Cardiac muscle cell (in vitro differentiated cells and primary cell): ENCODE measurements at regions not wholly inside any gene's neighbourhood (a gene's known extent, or its start where the extent isn't known, plus 50 kb on each side); places are given as distances from the start of the nearest gene placed in this dataset.
A peak's percentile ranks its signal among the peaks of the same experiment; 100 is the strongest.

Experiments
- DNase-seq, 2 donors: peaks; one replicate each; pipeline versions ENCODE4 v3.0.0 to v3.0.0-alpha.2; 2010 to 2017; ENCODE audit warnings: low read depth in 1 of 2, low spot score in 1 of 2
- H3K27ac ChIP-seq: fragments of 200-600 bp; sonication (generic); 2 replicates; pipeline ENCODE4 v1.5.1; 2016
- H3K27me3 ChIP-seq: fragments of 200-600 bp; sonication (generic); 2 replicates; pipeline ENCODE4 v1.6.0; 2016; ENCODE audit warnings: control low read depth
- H3K36me3 ChIP-seq: fragments of 200-600 bp; sonication (generic); 2 replicates; pipeline ENCODE4 v1.5.1; 2016; ENCODE audit warnings: control low read depth
- H3K4me1 ChIP-seq: fragments of 200-600 bp; sonication (generic); 2 replicates; pipeline ENCODE4 v1.8.1; 2017; ENCODE audit warnings: low read depth, mild to moderate bottlenecking, mixed run types
- H3K4me3 ChIP-seq: fragments of 200-600 bp; sonication (generic); 2 replicates; pipeline ENCODE4 v1.5.1; 2016; ENCODE audit warnings: mild to moderate bottlenecking
- H3K9me3 ChIP-seq: fragments of 200-600 bp; sonication (generic); 2 replicates; pipeline ENCODE4 v1.5.1; 2017; ENCODE audit warnings: low read depth, mild to moderate bottlenecking, control low read depth
- TF ChIP-seq, protein P1 (sequence below): IDR thresholded peaks from 2 replicates; pipeline ENCODE4 v1.5.1; 2012; ENCODE audit warnings: low read depth, mild to moderate bottlenecking, low read length

- DNase-seq = peak; percentile 54 to 72
Measured at GRCh38 chr3:107938143-107938542, 152.7 kb downstream of the CD47 start.

DNA sequence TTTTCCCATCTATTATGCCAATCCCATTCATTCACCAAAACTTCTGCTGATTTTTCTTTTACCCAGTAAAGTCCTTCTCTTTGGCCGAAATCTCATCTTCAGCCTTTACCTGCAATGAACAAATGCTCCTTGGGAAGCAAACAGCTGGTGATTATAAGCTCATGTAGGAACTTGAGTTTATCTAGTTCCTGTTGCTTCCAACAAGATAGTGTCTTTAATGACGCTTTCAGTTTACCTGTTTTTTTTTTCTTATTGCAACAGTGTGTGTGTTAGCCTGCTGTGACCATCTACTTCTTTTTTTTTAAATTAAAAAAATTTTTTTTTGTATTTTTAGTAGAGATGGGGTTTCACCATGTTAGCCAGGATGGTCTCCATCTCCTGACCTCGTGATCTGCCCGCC lies 156.0 kb downstream of the CD47 start:
- no peak overlapping the region for H3K4me3 ChIP-seq

More at GRCh38 chr3:107938143-107938542, 152.7 kb downstream of the CD47 start:
- H3K4me1 ChIP-seq = no peaks in the 10 kb centered on the region
- no peaks in the 10 kb centered on the region for H3K9me3 ChIP-seq
- TF ChIP-seq, protein P1, sequence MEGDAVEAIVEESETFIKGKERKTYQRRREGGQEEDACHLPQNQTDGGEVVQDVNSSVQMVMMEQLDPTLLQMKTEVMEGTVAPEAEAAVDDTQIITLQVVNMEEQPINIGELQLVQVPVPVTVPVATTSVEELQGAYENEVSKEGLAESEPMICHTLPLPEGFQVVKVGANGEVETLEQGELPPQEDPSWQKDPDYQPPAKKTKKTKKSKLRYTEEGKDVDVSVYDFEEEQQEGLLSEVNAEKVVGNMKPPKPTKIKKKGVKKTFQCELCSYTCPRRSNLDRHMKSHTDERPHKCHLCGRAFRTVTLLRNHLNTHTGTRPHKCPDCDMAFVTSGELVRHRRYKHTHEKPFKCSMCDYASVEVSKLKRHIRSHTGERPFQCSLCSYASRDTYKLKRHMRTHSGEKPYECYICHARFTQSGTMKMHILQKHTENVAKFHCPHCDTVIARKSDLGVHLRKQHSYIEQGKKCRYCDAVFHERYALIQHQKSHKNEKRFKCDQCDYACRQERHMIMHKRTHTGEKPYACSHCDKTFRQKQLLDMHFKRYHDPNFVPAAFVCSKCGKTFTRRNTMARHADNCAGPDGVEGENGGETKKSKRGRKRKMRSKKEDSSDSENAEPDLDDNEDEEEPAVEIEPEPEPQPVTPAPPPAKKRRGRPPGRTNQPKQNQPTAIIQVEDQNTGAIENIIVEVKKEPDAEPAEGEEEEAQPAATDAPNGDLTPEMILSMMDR = peak; percentile 68
- no peak overlapping the region for H3K27ac ChIP-seq
- H3K4me3 ChIP-seq = no peak overlapping the region
- no peaks in the 10 kb centered on the region for H3K36me3 ChIP-seq
- no peaks in the 10 kb centered on the region for H3K27me3 ChIP-seq

DNA sequence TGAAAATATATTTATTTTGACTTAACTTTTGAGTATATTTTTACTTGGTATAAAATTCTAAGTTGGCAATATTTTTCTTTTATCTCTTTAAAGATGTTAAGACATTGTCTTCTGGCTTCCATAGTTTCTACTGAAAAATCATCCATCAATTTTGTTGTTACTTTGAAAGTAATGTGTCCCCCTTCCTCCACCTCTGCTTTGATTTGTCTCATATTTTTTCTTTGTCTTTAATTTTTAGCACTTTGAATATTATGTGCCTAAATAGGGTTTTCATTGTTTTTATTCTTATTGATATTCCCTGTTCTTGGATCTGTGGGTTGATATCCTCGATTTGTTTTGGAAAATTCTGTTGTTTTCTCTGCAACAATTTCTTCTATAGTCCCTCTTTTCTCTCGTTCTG lies 157.4 kb downstream of the CD47 start:
- Histone ChIP-seq H3K27ac (no peak overlapping the region), H3K4me3 (no peak overlapping the region), H3K4me1 (no peaks in the 10 kb centered on the region), H3K9me3 (no peaks in the 10 kb centered on the region), H3K36me3 (no peaks in the 10 kb centered on the region), H3K27me3 (peaks cover 5% of the 10 kb centered on the region)
- DNase-seq = no peak
- TF ChIP-seq, protein P1 = no peak

More for the DNA sequence above, 156.0 kb downstream of the CD47 start:
- H3K27me3 ChIP-seq = no peaks in the 10 kb centered on the region
- H3K9me3 ChIP-seq = no peaks in the 10 kb centered on the region
- H3K36me3 ChIP-seq = no peaks in the 10 kb centered on the region
- H3K27ac ChIP-seq = no peak overlapping the region
- no peaks in the 10 kb centered on the region for H3K4me1 ChIP-seq
- TF ChIP-seq, protein P1 = no peak
- DNase-seq = no peak

DNA sequence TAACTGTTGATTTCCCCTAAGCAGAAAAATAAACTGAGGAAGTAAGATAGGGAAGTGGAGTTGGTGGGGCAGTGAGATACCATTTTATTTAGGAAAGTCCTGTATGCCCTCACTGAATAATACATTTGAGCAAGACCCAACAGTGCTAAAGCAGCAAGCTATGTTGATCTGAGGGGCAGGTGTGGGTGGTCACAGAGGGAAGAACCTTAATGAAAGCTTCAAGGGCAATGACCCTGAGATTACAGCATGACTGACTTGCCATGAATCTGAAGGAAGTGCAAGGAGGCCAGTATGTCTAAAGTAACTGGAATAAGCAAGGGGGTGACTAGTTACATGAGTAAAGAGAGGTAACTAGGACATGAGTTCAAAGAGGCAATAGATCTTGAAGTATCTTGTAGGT lies 159.5 kb downstream of the CD47 start:
- DNase-seq = no peak
- Histone ChIP-seq H3K9me3 (no peaks in the 10 kb centered on the region), H3K27me3 (peaks cover 12% of the 10 kb centered on the region), H3K27ac (no peak overlapping the region), H3K36me3 (no peaks in the 10 kb centered on the region), H3K4me3 (no peak overlapping the region), H3K4me1 (peaks cover 5% of the 10 kb centered on the region)
- TF ChIP-seq, protein P1 = no peak

GRCh38 chr3:107929088-107929487 lies 161.7 kb downstream of the CD47 start:
- Histone ChIP-seq H3K9me3 (no peaks in the 10 kb centered on the region), H3K27me3 (peaks cover 12% of the 10 kb centered on the region), H3K27ac (no peak overlapping the region), H3K4me3 (no peak overlapping the region), H3K4me1 (peaks cover 5% of the 10 kb centered on the region), H3K36me3 (no peaks in the 10 kb centered on the region)
- TF ChIP-seq, protein P1 = no peak
- DNase-seq = no peak

DNA sequence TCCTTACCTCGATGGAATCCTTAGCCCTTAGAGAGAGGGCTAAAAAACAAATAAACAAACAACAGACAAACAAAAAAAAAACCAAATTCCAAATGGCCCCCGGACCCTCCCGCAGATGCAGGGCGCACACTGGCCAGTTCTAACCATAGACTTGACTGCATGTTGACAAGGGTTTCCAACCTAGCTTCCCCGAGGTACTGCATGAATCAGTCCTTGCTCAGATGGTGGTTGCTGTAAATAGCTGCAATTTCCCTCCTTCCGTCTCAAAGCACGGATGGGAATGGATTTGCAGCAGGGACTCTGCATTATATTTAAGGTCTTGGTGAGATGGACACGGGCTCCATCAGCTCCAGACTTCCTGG lies 162.8 kb downstream of the CD47 start:
- TF ChIP-seq, protein P1 = no peak
- Histone ChIP-seq H3K27ac (no peak overlapping the region), H3K27me3 (peaks cover 12% of the 10 kb centered on the region), H3K4me1 (peaks cover 5% of the 10 kb centered on the region), H3K9me3 (no peaks in the 10 kb centered on the region), H3K36me3 (no peaks in the 10 kb centered on the region), H3K4me3 (peak overlapping the region; percentile 37)
- peak; percentile 11 to 59 for DNase-seq
